ENCODE measurements at regions not wholly inside any gene's neighbourhood (a gene's known extent, or its start where the extent isn't known, plus 50 kb on each side); places are given as distances from the start of the nearest gene placed in this dataset.

- TF ChIP-seq MXI1 (conservative IDR thresholded peaks at IDR 0.05; ENCODE audit: poor library complexity, severe bottlenecking), result no peak
- no peak for TF ChIP-seq POLR2AphosphoS5 (IDR thresholded peaks at IDR 0.05)
- no peak for TF ChIP-seq EP300 (conservative IDR thresholded peaks at IDR 0.05; ENCODE audit: poor library complexity, severe bottlenecking)
- TF ChIP-seq, protein P1, sequence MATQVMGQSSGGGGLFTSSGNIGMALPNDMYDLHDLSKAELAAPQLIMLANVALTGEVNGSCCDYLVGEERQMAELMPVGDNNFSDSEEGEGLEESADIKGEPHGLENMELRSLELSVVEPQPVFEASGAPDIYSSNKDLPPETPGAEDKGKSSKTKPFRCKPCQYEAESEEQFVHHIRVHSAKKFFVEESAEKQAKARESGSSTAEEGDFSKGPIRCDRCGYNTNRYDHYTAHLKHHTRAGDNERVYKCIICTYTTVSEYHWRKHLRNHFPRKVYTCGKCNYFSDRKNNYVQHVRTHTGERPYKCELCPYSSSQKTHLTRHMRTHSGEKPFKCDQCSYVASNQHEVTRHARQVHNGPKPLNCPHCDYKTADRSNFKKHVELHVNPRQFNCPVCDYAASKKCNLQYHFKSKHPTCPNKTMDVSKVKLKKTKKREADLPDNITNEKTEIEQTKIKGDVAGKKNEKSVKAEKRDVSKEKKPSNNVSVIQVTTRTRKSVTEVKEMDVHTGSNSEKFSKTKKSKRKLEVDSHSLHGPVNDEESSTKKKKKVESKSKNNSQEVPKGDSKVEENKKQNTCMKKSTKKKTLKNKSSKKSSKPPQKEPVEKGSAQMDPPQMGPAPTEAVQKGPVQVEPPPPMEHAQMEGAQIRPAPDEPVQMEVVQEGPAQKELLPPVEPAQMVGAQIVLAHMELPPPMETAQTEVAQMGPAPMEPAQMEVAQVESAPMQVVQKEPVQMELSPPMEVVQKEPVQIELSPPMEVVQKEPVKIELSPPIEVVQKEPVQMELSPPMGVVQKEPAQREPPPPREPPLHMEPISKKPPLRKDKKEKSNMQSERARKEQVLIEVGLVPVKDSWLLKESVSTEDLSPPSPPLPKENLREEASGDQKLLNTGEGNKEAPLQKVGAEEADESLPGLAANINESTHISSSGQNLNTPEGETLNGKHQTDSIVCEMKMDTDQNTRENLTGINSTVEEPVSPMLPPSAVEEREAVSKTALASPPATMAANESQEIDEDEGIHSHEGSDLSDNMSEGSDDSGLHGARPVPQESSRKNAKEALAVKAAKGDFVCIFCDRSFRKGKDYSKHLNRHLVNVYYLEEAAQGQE (IDR thresholded peaks at IDR 0.05; ENCODE audit: borderline replicate concordance), result no peak
- no peak for TF ChIP-seq TAF1 (IDR thresholded peaks at IDR 0.05; ENCODE audit: low read depth)
- no peak for TF ChIP-seq EZH2 (IDR thresholded peaks at IDR 0.05; ENCODE audit: borderline replicate concordance, insufficient read depth, low read length, poor library complexity, severe bottlenecking)
- TF ChIP-seq RAD21 (conservative IDR thresholded peaks at IDR 0.05), result no peak
- TF ChIP-seq SMC3 (conservative IDR thresholded peaks at IDR 0.05; ENCODE audit: poor library complexity), result no peak
- TF ChIP-seq, protein P2, sequence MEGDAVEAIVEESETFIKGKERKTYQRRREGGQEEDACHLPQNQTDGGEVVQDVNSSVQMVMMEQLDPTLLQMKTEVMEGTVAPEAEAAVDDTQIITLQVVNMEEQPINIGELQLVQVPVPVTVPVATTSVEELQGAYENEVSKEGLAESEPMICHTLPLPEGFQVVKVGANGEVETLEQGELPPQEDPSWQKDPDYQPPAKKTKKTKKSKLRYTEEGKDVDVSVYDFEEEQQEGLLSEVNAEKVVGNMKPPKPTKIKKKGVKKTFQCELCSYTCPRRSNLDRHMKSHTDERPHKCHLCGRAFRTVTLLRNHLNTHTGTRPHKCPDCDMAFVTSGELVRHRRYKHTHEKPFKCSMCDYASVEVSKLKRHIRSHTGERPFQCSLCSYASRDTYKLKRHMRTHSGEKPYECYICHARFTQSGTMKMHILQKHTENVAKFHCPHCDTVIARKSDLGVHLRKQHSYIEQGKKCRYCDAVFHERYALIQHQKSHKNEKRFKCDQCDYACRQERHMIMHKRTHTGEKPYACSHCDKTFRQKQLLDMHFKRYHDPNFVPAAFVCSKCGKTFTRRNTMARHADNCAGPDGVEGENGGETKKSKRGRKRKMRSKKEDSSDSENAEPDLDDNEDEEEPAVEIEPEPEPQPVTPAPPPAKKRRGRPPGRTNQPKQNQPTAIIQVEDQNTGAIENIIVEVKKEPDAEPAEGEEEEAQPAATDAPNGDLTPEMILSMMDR (IDR thresholded peaks at IDR 0.05; ENCODE audit: poor library complexity, severe bottlenecking), result no peak
- H3K9me3 ChIP-seq (ENCODE audit: low read length), result no peaks in the 10 kb centered on the region
- no peak overlapping the region for H3K4me3 ChIP-seq (ENCODE audit: low read length)
- no peak overlapping the region for H3K27ac ChIP-seq (ENCODE audit: low read length)
- no peak overlapping the region for H2AFZ ChIP-seq (ENCODE audit: low read depth, low read length)
- H3K9me2 ChIP-seq (ENCODE audit: insufficient read depth, low read length), result no peaks in the 10 kb centered on the region
- H4K20me1 ChIP-seq (ENCODE audit: insufficient read depth), result no peaks in the 10 kb centered on the region
- no peaks in the 10 kb centered on the region for H3F3A ChIP-seq (ENCODE audit: insufficient read depth, low read length, poor library complexity, severe bottlenecking)
- no peak overlapping the region for H3K4me2 ChIP-seq (ENCODE audit: low read length)
- H3K79me2 ChIP-seq (replicated peaks; ENCODE audit: insufficient read depth, low read length), result no peaks in the 10 kb centered on the region
- H3K36me3 ChIP-seq (ENCODE audit: insufficient read depth, low read length), result no peaks in the 10 kb centered on the region
- H3K9ac ChIP-seq (ENCODE audit: low read length), result no peak overlapping the region
- H3K27me3 ChIP-seq (ENCODE audit: insufficient read depth, low read depth, low read length), result no peaks in the 10 kb centered on the region
Observed at GRCh38 chr1:29718791-29719190, 482.5 kb downstream of the PTPRU start.

- Histone ChIP-seq H4K20me1 (ENCODE audit: insufficient read depth) (no peaks in the 10 kb centered on the region), H3K9me2 (ENCODE audit: insufficient read depth, low read length) (no peaks in the 10 kb centered on the region), H3K9me3 (ENCODE audit: low read length) (no peaks in the 10 kb centered on the region), H3K27me3 (ENCODE audit: insufficient read depth, low read depth, low read length) (no peaks in the 10 kb centered on the region), H2AFZ (ENCODE audit: low read depth, low read length) (no peak overlapping the region), H3K36me3 (ENCODE audit: insufficient read depth, low read length) (no peaks in the 10 kb centered on the region), H3K4me3 (ENCODE audit: low read length) (no peak overlapping the region), H3K79me2 (replicated peaks; ENCODE audit: insufficient read depth, low read length) (no peaks in the 10 kb centered on the region), H3F3A (ENCODE audit: insufficient read depth, low read length, poor library complexity, severe bottlenecking) (no peaks in the 10 kb centered on the region), H3K27ac (ENCODE audit: low read length) (no peak overlapping the region), H3K4me2 (ENCODE audit: low read length) (no peak overlapping the region), H3K9ac (ENCODE audit: low read length) (no peak overlapping the region)
- no peak for TF ChIP-seq RAD21 (conservative IDR thresholded peaks at IDR 0.05)
Observed at GRCh38 chr1:29716306-29716705, 480.0 kb downstream of the PTPRU start.

DNA sequence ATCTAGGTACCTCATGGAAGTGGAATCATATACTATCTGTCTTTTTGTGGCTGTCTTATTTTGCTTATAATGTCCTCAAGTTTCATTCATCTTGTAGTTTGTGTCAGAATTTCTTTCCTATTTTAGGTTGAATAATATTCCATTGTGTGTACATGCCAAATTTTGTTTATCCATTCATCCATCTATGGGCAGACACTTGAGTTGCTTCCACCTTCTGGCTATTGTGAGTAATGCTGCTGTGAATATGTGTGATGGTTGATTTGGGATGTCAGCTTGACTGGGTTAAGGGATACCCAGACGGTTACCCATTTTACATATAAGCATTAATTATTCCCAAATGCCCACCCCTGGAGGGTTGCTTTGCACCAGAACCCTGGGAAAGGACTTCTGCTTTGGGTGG lies 477.5 kb downstream of the PTPRU start:
- H3F3A ChIP-seq (ENCODE audit: insufficient read depth, low read length, poor library complexity, severe bottlenecking), result no peaks in the 10 kb centered on the region
- no peaks in the 10 kb centered on the region for H3K79me2 ChIP-seq (replicated peaks; ENCODE audit: insufficient read depth, low read length)
- H3K36me3 ChIP-seq (ENCODE audit: insufficient read depth, low read length), result no peaks in the 10 kb centered on the region
- H3K4me2 ChIP-seq (ENCODE audit: low read length), result no peak overlapping the region
- peak; percentile 62 for TF ChIP-seq SMC3 (conservative IDR thresholded peaks at IDR 0.05; ENCODE audit: poor library complexity)
- TF ChIP-seq EP300 (conservative IDR thresholded peaks at IDR 0.05; ENCODE audit: poor library complexity, severe bottlenecking), result no peak
- TF ChIP-seq, protein P2 (IDR thresholded peaks at IDR 0.05; ENCODE audit: poor library complexity, severe bottlenecking), result peak; percentile 54
- no peak for TF ChIP-seq EZH2 (IDR thresholded peaks at IDR 0.05; ENCODE audit: borderline replicate concordance, insufficient read depth, low read length, poor library complexity, severe bottlenecking)
- no peak for TF ChIP-seq MXI1 (conservative IDR thresholded peaks at IDR 0.05; ENCODE audit: poor library complexity, severe bottlenecking)
- TF ChIP-seq, protein P1 (IDR thresholded peaks at IDR 0.05; ENCODE audit: borderline replicate concordance), result no peak
- no peak for TF ChIP-seq POLR2AphosphoS5 (IDR thresholded peaks at IDR 0.05)
- TF ChIP-seq TAF1 (IDR thresholded peaks at IDR 0.05; ENCODE audit: low read depth), result no peak
- peak; percentile 43 for TF ChIP-seq RAD21 (conservative IDR thresholded peaks at IDR 0.05)
- H3K9me2 ChIP-seq (ENCODE audit: insufficient read depth, low read length), result no peaks in the 10 kb centered on the region
- H2AFZ ChIP-seq (ENCODE audit: low read depth, low read length), result no peak overlapping the region
- H3K9ac ChIP-seq (ENCODE audit: low read length), result no peak overlapping the region
- no peaks in the 10 kb centered on the region for H3K27me3 ChIP-seq (ENCODE audit: insufficient read depth, low read depth, low read length)
- H3K27ac ChIP-seq (ENCODE audit: low read length), result no peak overlapping the region
- H4K20me1 ChIP-seq (ENCODE audit: insufficient read depth), result no peaks in the 10 kb centered on the region
- no peak overlapping the region for H3K4me3 ChIP-seq (ENCODE audit: low read length)
- no peaks in the 10 kb centered on the region for H3K9me3 ChIP-seq (ENCODE audit: low read length)

All from neural cell (in vitro differentiated cells).